ENCODE measurements at regions not wholly inside any gene's neighbourhood (a gene's known extent, or its start where the extent isn't known, plus 50 kb on each side); places are given as distances from the start of the nearest gene placed in this dataset.
"Not testable (repeated sequence)": the region's sequence is repeated elsewhere in the genome, so short reads cannot be mapped to it uniquely, and the experiment has no call there.

DNA sequence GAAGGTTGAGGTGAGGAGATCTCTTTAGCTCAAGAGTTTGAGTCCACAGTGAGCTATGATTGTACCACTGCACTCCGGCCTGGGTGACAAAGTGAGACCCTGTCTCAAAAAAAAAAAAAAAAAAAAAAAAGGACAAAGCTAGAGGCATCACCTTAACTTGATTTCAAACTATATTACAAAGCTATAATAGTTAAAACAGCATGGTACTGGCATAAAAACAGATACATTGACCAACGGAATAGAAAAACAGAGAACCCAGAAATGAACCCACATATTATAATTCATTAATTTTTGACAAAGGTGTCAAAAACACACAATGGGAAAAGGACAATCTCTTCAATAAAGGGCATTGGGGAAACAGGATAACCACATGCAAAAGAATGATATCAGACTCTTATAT, 50.8 kb upstream of the MBOAT1 start:
- intact Hi-C loops (cut with DNase I) = no loop called here
- no peak for DNase-seq

DNA sequence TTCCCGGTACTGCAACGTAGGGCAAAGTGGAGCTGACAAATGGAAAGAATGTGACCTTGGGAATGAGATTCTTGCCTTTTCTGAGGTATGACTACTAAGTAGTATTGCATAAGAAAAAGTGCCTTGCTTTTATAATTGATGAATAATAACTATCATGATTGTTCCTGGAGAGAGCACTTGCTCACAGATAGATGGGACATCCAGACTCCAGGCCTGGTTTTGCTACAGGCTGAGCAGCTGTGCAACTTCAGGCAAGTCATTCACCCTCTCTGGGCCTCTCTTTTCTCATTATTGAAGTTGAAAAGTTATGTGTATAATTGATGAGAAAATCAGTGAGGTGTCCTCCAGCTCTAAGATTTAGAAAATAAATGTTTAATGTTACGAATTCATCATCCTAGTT, 53.6 kb upstream of the MBOAT1 start:
- DNase-seq = no peak
- intact Hi-C loops (cut with DNase I) = no loop called here

DNA sequence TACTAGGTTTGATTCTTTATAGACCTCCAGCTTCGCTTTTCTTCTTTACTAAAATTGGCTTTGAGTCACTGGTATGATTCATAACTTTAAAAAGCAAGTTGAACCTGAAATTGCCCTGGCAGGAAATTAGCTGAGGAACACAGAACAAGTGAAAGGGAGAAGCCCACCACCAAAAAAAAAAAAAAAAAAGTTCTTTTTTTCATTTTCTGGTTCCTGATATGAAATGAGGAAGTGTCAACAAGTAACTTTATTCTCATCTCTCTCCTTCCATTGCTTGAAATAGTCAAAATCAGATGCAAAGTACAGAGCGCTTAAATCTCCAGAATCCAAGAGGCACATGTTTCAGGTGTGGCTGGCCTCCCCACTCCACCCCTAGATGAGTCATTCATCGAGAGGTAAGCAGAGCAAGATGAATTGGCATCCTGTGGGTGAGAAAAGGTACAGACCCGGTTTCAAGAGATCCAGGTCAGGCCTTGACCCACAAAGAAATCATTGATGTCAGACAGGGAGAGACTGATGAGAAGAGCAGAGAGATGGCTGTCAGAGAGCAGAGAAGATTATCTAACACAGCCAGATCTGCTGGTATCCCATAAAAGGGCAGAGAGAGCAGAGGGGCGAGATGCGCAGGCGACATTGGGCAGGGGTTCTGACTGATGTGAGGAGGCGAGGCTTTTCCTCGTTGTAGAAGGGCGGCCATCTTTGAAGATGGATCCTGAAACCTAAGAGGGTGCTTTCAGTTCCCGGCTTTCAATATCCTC, 54.8 kb upstream of the MBOAT1 start:
- DNase-seq = peak in 25 of 42 donors; percentile 7 to 68 (median 19)
- intact Hi-C loops (cut with DNase I) = no loop called here

DNA sequence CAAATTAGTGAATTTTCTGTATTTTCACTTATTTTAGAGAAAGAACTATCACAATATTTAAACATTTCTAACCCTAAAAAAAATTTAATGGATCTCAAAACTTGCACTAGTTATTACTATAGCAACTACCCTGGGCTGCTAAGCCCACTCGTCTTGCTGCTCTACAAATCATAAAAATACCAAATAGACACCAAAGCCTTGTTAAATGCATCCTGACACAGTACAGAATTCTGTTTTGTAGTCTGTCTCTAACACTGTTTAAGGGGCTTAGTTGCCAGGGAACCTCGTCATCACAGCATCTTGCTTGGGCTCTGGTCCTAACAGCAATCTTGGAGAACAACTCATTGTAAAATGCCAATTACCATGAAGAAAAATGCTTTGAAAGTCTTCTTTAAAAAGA, 56.9 kb upstream of the MBOAT1 start:
- intact Hi-C loops (cut with DNase I) = no loop called here
- DNase-seq = no peak

DNA sequence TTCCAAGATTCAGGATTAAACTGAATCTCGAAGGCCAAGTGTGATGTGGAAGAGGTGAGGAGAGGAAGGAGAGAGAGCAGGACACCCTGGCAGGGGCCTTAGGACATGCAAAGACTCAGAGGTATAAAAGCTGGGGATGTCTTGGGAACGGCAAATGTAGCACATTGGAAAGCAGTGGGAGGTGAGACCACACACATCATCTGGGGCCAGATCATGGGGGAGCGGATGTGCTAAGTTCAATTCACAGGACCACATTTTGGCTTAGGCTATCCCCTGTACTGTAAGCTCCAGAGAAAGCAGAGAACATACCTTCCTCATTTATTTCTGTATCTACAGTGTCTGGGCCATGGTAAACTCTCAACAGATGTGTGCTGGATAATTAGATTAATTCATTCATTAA, 59.5 kb upstream of the MBOAT1 start:
- intact Hi-C loops (cut with DNase I) = no loop called here
- DNase-seq = no peak

DNA sequence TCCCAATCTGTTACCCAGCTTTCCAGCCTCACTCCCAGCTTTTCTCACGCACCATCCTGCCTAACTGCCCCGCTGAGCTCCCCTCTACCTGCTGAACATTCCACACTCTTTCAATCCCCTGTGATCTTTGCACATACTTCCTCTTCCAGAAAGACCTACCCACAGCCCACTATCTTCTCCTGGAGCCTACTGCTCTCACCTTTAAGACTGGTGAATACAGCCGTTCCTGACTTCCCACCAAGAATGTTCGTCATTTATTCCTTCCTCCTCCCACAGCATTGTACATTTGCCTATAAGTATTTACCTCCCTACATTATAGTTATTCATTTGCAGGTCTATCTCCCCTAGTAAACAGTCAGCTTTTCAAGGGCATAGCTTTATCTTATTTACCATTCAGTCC, 61.9 kb upstream of the MBOAT1 start:
- DNase-seq = no peak
- intact Hi-C loops (cut with DNase I) = no loop called here

DNA sequence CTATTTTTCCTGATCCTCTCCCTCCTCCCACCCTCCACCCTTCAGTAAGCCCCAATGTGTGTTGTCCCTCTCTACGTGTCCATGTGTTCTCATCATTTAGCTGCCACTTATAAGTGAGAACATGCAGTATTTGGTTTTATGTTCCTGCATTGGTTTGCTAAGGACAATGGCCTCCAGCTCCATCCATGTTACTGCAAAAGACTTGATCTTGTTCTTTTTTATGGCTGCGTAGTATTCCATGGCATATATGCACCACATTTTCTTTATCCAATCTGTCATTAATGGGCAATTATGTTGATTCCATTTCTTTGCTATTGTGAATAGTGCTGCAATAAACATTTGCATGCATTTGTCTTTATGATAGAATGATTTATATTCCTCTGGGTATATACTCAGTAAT, 63.6 kb upstream of the MBOAT1 start:
- intact Hi-C loops (cut with DNase I); DNase-seq: not testable (repeated sequence)

DNA sequence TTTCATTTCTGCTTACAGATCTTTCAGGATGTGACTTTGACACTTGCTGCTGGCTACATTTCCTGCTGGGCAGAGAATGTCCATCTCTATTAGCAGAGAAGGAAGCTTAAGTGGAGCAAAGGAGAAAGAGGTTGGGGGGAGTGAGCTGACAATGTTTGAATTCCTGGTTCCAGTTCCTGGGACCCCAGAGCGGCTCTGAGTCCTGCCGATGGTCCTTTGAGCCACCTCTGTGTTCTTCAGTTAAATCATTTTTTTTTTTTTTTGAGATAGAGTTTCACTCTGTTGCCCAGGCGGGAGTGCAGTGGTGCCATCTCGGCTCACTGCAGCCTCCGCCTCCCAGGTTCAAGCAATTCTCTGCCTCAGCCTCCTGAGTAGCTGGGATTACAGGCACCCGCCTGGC, 65.5 kb upstream of the MBOAT1 start:
- DNase-seq; intact Hi-C loops (cut with DNase I): not testable (repeated sequence)

DNA sequence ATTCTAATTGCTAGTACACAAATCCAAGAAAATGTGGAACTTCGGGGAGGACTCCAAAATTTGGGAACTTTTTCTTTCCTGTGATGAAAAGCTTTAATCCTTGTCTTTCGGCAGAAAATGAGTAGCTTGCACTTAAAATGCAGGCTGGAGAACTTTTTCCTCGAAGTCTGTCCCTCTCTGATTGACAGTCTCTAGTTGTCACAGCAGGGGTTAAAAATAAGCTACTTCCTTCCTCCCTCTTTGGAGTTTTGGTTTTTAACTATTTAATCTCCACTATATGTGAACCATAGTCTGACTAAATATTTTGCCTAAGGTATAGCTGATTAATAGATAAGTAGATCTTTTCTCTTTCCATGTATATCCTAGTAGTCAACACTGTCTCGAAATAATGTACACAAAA, 66.8 kb upstream of the MBOAT1 start:
- DNase-seq = no peak
- intact Hi-C loops (cut with DNase I) = no loop called here

DNA sequence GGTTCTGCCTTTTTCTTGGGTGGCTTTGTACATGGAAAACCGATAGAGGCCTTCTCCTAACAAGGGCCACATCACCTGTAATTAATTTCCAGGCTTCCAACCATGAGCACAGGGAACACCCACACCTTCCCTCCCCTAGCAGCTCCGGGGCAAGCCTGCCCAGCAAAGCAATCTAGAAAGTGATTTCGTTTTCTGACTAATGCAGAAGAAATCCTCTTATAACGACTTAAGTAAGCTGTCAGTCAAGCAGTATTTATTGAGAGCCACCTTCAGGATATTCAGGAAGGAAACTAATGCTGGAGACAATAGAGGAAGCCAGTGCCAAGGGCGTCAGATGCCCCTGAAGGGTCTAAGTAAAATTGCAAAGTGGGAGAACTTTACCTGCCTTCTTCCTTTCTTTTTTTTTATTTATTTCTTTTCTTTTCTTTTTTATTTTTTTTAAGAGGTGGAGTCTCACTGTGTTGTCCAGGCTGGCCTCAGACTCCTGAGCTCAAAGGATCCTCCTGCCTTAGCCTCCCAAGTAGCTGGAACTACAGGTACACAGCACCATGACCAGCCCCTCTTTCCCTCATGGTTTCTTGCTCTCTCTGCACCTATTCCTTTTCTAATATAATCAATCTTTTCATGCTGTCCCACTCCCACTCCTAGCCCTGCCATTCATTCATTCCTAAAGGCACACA, 67.5 kb upstream of the MBOAT1 start:
- intact Hi-C loops (cut with DNase I) = no loop called here
- DNase-seq = no peak

DNA sequence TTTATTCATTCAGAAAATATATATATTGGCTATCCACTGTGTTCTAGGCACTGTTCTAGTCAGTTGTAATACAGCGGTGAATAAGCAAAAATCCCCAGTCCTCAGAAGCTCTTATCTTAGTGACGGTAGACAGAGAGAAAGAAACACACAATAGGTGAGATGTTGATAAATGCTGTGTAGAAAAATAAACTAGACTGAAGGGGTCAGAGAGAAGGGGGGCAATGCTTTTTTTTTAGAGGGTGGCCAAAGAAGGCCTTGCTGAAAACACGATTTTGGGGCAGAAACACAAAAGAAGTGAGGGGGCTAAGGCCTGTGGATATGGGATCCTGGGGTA, 68.0 kb upstream of the MBOAT1 start:
- DNase-seq = no peak
- intact Hi-C loops (cut with DNase I) = no loop called here

DNA sequence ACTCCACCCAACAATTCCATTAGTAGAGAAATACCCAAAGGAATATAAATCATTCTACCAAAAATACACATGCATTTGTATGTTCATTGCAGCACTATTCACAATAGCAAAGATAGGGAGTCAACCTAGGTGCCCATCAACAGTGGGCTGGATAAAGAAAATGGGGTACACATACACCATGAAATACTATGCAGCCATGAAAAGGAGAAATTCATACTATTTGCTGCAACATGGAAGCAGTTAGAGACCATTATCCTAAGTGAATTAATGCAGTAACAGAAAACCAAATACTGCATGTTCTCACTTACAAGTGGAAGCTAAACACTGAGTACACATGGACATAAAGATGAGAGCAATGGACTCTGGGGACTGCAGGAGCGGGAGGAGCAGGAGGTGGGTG, 72.4 kb upstream of the MBOAT1 start:
- intact Hi-C loops (cut with DNase I) = no loop called here
- DNase-seq = no peak

DNA sequence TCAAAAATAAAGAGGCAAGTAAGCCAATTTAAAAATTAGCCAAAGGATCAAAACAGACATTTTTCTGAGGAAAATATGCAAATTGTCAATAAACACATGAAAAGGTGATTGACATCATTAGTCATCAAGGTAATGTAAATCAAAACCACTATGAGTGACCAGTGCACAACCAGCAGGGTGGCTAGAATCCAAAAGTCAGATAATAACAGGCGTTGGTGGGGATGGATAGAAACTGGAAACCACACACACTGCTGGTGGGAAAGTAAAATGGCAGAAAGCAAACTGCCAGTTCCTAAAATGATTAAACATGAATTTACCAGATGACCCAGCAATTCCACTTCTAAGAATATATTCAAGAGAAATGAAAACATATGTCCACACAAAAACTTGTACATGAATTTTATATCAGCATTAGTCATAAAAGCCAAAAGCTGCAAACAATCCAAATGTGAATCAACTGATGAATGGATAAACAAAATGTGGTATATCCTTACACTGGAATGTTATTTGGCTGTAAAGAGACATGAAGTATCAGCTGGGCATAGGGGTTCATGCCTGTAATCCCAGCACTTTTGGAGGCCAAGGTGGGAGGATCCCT, 74.8 kb upstream of the MBOAT1 start:
- DNase-seq = no peak
- intact Hi-C loops (cut with DNase I) = no loop called here

DNA sequence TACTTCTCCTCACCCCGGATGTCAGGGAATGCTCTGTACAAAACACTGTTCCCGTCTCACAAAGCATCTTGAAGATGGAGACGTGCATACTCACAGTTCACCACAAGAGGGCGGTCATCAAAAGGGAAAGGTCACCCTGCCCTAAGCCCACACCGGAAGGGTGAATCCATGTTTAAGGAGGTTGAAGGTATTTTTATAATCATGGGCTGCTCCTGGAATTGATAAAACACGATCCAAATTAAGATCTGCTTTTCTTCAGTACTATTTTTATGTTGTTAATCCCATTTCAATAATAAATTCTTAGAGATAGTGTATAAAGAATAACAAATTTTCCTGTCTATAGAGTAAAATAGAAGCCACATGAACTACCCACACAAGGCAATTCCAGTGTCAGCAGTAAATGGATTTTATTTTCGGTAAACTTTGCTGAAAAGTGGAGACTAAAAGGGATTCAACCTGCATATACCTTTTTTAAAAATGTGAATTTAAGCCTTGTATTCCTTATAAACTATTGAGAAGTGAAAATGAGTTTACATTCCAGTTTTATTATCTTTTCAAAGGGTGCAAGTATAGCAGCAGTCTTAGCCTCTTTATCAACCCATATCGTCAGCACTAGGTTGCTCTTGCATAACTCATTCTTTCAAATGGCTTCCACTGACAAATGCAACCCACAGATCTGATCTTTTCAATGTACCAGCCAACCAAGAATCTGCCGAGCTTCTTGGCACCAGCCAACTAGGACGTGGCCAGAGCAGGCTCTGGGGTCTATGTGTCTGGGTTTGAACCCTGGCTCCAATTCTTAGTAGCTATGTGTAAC, 79.7 kb upstream of the MBOAT1 start:
- intact Hi-C loops (cut with DNase I) = loop anchor here (5.0 kb wide), 1 partner anchor 235 kb away; no protein-coding TSS in a partner anchor
- peak; percentile 54 to 93 (median 82) for DNase-seq

DNA sequence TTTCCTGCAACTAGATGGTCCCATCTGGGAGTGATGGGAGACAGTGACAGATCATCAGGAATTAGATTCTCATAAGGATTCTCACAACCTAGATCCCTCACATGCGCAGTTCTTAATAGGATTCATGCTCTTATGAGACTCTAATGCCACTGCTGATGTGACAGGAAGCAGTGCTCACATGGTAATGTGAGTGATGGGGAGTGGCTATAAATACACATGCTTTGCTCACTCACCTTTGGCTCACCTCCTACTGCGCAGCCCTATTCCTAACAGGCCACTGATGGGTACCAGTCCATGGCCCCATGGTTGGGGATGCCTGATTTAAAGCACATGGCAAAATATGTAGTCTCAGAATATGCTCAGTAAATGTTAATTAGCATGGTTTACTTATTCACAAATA, 80.6 kb upstream of the MBOAT1 start:
- intact Hi-C loops (cut with DNase I) = loop anchor here (5.0 kb wide), 1 partner anchor 234 kb away; no protein-coding TSS in a partner anchor
- no peak for DNase-seq

DNA sequence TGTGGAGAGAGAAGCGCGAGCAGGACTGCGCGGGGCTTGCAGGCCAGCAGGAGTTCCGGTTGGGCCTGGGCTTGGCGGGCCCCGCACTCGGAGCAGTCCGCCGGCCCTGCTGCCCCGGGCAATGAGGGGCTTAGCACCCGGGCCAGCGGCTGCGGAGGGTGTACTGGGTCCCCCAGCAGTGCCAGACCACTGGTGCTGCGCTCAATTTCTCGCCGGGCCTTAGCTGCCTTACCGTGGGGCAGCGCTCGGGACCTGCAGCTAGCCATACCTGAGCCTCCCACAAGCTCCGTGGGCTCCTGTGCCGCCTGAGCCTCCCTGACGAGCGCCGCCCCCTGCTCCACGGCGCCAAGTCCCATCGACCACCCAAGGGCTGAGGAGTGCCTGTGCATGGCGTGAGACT, 89.0 kb upstream of the MBOAT1 start:
- no peak for DNase-seq
- intact Hi-C loops (cut with DNase I) = no loop called here

DNA sequence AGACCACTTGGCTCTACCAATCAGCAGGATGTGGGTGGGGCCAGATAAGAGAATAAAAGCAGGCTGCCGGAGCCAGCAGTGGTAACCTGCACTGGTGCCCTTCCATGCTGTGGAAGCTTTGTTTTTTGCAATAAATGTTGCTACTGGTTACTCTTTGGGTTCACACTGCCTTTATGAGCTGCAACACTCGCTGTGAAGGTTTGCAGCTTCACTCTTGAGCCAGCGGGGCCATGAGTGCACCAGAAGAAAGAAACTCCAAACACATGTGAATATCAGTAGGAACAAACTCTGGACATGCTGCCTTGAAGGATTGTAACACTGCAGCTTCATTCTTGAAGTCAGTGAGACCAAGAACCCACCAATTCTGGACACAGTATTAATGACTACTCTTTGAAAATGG, 89.9 kb upstream of the MBOAT1 start:
- intact Hi-C loops (cut with DNase I) = no loop called here
- DNase-seq = no peak

DNA sequence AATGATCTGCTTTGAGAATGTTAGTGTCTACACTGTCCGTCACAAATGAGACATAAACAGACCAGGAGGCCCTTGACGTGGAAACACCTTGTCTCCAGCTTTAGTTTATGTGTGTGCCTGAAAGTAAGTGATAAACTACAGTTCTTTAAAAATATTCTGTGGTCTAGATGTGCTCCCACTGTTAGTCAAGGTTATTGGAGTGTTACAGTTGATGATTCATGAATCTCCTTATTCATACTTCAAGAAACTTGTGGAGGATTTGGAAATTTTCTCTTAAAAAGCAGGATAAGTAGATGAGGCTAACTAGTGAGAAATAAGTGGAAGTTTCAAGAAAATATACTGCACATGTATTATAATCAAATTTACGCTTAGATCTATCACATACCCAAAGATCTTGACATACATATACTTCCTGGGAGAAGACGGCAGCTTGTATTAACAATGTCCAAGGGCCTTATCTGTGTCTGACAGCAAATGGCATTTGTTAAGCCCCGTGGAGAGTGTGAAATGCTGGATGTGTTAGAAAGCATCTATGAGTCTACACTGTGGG, 90.5 kb upstream of the MBOAT1 start:
- intact Hi-C loops (cut with DNase I) = no loop called here
- no peak for DNase-seq

DNA sequence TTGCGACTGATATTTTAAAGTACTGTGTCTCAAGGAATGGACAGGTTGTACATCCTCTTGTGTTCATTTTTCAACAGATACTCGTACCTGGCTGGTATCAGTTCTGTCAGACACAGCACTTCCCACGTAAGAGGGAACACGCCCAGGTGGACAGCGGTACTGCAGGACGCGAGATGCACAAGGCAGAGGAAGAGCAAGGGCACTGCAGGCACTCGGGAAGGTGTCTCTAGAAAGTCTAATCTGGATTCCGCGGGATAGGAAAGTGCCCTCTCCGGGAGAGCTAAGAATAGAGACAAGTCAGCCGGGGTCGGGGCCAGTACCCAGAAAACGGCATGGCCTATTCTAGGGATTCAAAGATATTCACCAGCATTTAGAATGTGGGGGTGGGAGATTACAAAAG, 94.2 kb upstream of the MBOAT1 start:
- intact Hi-C loops (cut with DNase I) = no loop called here
- no peak for DNase-seq

DNA sequence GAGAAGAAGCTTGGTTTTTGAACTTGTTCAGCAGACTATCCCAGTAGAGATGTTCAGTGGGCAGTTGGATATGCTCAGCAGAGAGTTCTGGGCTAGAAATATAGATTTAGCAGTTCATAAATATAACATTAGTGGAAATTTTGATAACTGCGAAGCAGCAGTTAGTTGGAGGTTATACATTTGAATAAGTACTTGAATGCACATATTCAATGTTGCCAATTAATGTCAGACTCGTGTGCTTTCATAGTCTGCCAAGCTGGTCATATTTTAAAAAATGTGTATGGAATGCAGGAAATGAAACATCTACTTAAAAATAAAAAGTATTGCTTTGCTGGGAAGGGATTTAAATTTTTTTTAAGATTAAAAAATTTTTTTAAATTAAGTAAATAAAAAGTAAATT, 92.5 kb upstream of the E2F3 start:
- DNase-seq = no peak
- intact Hi-C loops (cut with DNase I) = no loop called here

Measured in head of caudate nucleus (tissue), 42 donors.